Liver (tissue), 8 donors: ENCODE measurements at regions not wholly inside any gene's neighbourhood (a gene's known extent, or its start where the extent isn't known, plus 50 kb on each side); places are given as distances from the start of the nearest gene placed in this dataset.

Source experiments
- DNase-seq: peaks from one replicate; pipeline ENCODE4 v3.0.0-alpha.2; 2017; ENCODE audit warnings: low spot score
- H3K27ac ChIP-seq, 2 donors: one replicate each; pipeline ENCODE4 v1.7.0; 2013; ENCODE audit warnings: inconsistent platforms in 2 of 2, low read length in 2 of 2, control low read depth in 1 of 2, low read depth in 1 of 2, mild to moderate bottlenecking in 1 of 2
- H3K27me3 ChIP-seq, 4 donors: one replicate each; pipeline versions ENCODE4 v1.6.1 to v1.7.0; 2013; ENCODE audit warnings: low read length in 3 of 4, inconsistent platforms in 1 of 4, mild to moderate bottlenecking in 1 of 4, moderate library complexity in 1 of 4; ENCODE audit not compliant: control insufficient read depth in 4 of 4, insufficient read depth in 4 of 4
- H3K36me3 ChIP-seq, 4 donors: one replicate each; pipeline versions ENCODE4 v1.6.1 to v1.7.0; 2013; ENCODE audit warnings: low read length in 3 of 4, mild to moderate bottlenecking in 3 of 4, low read depth in 1 of 4, moderate library complexity in 1 of 4; ENCODE audit not compliant: control insufficient read depth in 4 of 4, insufficient read depth in 3 of 4
- H3K4me1 ChIP-seq, 4 donors: one replicate each; pipeline versions ENCODE4 v1.6.1 to v1.7.0; 2013; ENCODE audit warnings: low read length in 3 of 4, mild to moderate bottlenecking in 3 of 4, moderate library complexity in 1 of 4; ENCODE audit not compliant: control insufficient read depth in 4 of 4, insufficient read depth in 4 of 4
- H3K4me3 ChIP-seq, 3 donors: one replicate each; pipeline versions ENCODE4 v1.6.1 to v1.7.0; 2013; ENCODE audit warnings: low read length in 3 of 3, control low read depth in 1 of 3, low read depth in 1 of 3, mild to moderate bottlenecking in 1 of 3
- H3K9ac ChIP-seq, 2 donors: one replicate each; pipeline ENCODE4 v1.7.0; 2013; ENCODE audit warnings: low read length in 2 of 2, mild to moderate bottlenecking in 2 of 2, moderate library complexity in 2 of 2, control low read depth in 1 of 2, low read depth in 1 of 2
- H3K9me3 ChIP-seq, 4 donors: one replicate each; pipeline versions ENCODE4 v1.6.1 to v1.7.0; 2013; ENCODE audit warnings: low read length in 3 of 4; ENCODE audit not compliant: control insufficient read depth in 4 of 4
- EGR1 ChIP-seq, 2 donors: IDR thresholded peaks; 2 replicates each; pipeline ENCODE4 v1.6.1; 2016 to 2018; ENCODE audit warnings: antibody characterized with exemption in 2 of 2, low read depth in 2 of 2
- FOXA1 ChIP-seq: IDR thresholded peaks from 2 replicates; pipeline ENCODE4 v1.6.1; 2016; ENCODE audit warnings: antibody characterized with exemption
- FOXA2 ChIP-seq: IDR thresholded peaks from 2 replicates; pipeline ENCODE4 v1.6.1; 2016; ENCODE audit warnings: antibody characterized with exemption
- GABPA ChIP-seq, 2 donors: IDR thresholded peaks in 1 of 2; conservative IDR thresholded peaks in 1 of 2; 2 replicates each; pipeline ENCODE4 v1.6.1; 2016; ENCODE audit warnings: antibody characterized with exemption in 2 of 2, mild to moderate bottlenecking in 1 of 2, moderate library complexity in 1 of 2
- HNF4A ChIP-seq, 2 donors: conservative IDR thresholded peaks; 2 replicates each; pipeline ENCODE4 v1.6.1; 2016; ENCODE audit warnings: antibody characterized with exemption in 2 of 2, mild to moderate bottlenecking in 2 of 2
- HNF4G ChIP-seq: IDR thresholded peaks from 2 replicates; pipeline ENCODE4 v1.6.1; 2016; ENCODE audit warnings: antibody characterized with exemption
- JUND ChIP-seq, 2 donors: IDR thresholded peaks; 2 replicates each; pipeline ENCODE4 v1.6.1; 2016; ENCODE audit warnings: antibody characterized with exemption in 2 of 2
- NR2F2 ChIP-seq: IDR thresholded peaks from 2 replicates; pipeline ENCODE4 v1.6.1; 2016; ENCODE audit warnings: antibody characterized with exemption
- RAD21 ChIP-seq, 2 donors: IDR thresholded peaks; 2 replicates each; pipeline ENCODE4 v1.6.1; 2016; ENCODE audit warnings: antibody characterized with exemption in 2 of 2, mild to moderate bottlenecking in 2 of 2
- RXRA ChIP-seq, 2 donors: IDR thresholded peaks; 2 replicates each; pipeline ENCODE4 v1.6.1; 2017 to 2018; ENCODE audit warnings: antibody characterized with exemption in 2 of 2, mild to moderate bottlenecking in 1 of 2
- SP1 ChIP-seq: IDR thresholded peaks from 2 replicates; pipeline ENCODE4 v1.6.1; 2018; ENCODE audit warnings: antibody characterized with exemption, mild to moderate bottlenecking
- TAF1 ChIP-seq: conservative IDR thresholded peaks from 2 replicates; pipeline ENCODE4 v1.6.1; 2016; ENCODE audit warnings: antibody characterized with exemption, mild to moderate bottlenecking
- YY1 ChIP-seq: IDR thresholded peaks from 2 replicates; pipeline ENCODE4 v1.6.1; 2016; ENCODE audit warnings: antibody characterized with exemption, mild to moderate bottlenecking
- WGBS: extraction: QIAGEN DNeasy Blood & Tissue Kit; methylation state at CpG from one replicate; pipeline ENCODE4 v1.1.7; 2013; 5-methylcytosine and 5-hydroxymethylcytosine counted together
- TF ChIP-seq, protein P1 (sequence below): IDR thresholded peaks from 2 replicates; pipeline ENCODE4 v1.6.1; 2016; ENCODE audit warnings: antibody characterized with exemption, mild to moderate bottlenecking
- TF ChIP-seq, protein P2 (sequence below): IDR thresholded peaks from 2 replicates; pipeline ENCODE4 v1.6.1; 2016; ENCODE audit warnings: antibody characterized with exemption
- TF ChIP-seq, protein P3 (sequence below): IDR thresholded peaks from 2 replicates; pipeline ENCODE4 v1.6.1; 2016; ENCODE audit warnings: antibody characterized with exemption
- TF ChIP-seq, protein P4 (sequence below): fragments of 150-350 bp; IDR thresholded peaks from 2 replicates; pipeline ENCODE4 v1.5.1; 2017; ENCODE audit warnings: improper control_type of control experiment, low read depth, low read length; ENCODE audit not compliant: missing input control
- donor health status: healthy.
- donor health status: healthy.
- donor health status: healthy.
- donor health status: healthy.
- donor health status: healthy.

DNA sequence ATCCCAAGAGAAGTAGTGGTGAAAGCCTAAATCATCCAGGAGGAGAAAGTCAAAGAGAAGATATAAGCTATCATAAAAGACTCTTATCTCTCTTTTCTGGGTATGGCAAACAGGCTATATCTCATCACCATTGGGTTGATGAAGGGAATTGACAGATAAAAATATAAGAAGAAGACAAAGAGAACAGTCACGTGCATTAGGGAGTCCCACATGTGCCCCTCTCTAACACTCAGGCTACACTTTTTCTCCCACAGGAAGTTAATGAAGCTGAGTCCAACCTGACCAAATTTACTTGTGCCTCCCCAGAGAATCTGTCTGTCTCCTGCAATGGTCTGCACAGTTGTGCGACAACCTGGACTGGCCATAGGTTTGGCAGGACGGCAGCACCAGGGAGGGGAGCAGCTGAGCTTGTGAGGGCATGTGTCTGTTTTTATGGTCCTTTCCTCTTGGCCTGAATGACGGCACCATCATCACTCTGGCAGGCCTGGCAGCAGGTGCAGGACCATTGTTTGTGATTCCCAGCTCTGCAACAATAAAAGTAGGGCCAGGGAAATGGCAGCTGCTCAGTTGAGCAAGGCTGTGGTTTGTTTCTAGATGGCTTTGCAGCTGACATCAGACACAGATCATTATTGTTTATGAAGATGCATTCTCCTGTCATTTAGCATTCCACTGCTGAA lies 144.5 kb upstream of the MCHR2 start:
- WGBS = 82% methylated on average over 4 of the region's 4 CpGs

DNA sequence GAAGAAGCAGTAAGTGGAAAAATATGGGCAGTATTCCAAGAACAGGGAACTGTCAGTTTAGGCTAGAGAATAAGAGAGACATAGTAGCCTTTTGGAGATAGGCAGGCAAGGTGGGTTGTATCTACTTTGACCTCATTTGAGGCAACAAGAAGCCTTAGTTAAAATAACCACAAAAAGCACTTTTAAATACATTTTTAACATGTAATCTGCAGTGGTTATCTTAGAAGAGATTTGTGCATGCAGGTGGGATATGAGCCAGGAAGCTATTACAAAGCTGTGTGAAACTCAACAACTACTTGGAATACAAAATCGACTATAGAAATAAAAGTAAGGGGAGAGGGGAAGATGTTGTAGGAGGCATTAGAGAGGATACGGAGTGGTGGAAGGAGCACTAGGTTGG lies 143.7 kb upstream of the MCHR2 start:
- Histone ChIP-seq H3K36me3 (no peaks in the 10 kb centered on the region), H3K27ac (no peak overlapping the region), H3K4me1 (no peaks in the 10 kb centered on the region), H3K9ac (no peak overlapping the region), H3K4me3 (no peak overlapping the region), H3K27me3 (no peaks in the 10 kb centered on the region), H3K9me3 (no peaks in the 10 kb centered on the region)
- whole genome bisulfite sequencing = 79% methylated on average over 2 of the region's 2 CpGs
- DNase-seq = no peak
- TF ChIP-seq, protein P1, sequence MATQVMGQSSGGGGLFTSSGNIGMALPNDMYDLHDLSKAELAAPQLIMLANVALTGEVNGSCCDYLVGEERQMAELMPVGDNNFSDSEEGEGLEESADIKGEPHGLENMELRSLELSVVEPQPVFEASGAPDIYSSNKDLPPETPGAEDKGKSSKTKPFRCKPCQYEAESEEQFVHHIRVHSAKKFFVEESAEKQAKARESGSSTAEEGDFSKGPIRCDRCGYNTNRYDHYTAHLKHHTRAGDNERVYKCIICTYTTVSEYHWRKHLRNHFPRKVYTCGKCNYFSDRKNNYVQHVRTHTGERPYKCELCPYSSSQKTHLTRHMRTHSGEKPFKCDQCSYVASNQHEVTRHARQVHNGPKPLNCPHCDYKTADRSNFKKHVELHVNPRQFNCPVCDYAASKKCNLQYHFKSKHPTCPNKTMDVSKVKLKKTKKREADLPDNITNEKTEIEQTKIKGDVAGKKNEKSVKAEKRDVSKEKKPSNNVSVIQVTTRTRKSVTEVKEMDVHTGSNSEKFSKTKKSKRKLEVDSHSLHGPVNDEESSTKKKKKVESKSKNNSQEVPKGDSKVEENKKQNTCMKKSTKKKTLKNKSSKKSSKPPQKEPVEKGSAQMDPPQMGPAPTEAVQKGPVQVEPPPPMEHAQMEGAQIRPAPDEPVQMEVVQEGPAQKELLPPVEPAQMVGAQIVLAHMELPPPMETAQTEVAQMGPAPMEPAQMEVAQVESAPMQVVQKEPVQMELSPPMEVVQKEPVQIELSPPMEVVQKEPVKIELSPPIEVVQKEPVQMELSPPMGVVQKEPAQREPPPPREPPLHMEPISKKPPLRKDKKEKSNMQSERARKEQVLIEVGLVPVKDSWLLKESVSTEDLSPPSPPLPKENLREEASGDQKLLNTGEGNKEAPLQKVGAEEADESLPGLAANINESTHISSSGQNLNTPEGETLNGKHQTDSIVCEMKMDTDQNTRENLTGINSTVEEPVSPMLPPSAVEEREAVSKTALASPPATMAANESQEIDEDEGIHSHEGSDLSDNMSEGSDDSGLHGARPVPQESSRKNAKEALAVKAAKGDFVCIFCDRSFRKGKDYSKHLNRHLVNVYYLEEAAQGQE = no peak
- TF ChIP-seq HNF4A (conservative IDR thresholded peaks at IDR 0.05) = no peak
- TF ChIP-seq HNF4G = no peak
- TF ChIP-seq YY1 = no peak
- TF ChIP-seq, protein P2, sequence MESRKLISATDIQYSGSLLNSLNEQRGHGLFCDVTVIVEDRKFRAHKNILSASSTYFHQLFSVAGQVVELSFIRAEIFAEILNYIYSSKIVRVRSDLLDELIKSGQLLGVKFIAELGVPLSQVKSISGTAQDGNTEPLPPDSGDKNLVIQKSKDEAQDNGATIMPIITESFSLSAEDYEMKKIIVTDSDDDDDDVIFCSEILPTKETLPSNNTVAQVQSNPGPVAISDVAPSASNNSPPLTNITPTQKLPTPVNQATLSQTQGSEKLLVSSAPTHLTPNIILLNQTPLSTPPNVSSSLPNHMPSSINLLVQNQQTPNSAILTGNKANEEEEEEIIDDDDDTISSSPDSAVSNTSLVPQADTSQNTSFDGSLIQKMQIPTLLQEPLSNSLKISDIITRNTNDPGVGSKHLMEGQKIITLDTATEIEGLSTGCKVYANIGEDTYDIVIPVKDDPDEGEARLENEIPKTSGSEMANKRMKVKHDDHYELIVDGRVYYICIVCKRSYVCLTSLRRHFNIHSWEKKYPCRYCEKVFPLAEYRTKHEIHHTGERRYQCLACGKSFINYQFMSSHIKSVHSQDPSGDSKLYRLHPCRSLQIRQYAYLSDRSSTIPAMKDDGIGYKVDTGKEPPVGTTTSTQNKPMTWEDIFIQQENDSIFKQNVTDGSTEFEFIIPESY = no peak
- no peak for TF ChIP-seq EGR1 (IDR thresholded peaks at IDR 0.05; ENCODE audit: low read depth in 2 of 2)

More for the DNA sequence above, 144.5 kb upstream of the MCHR2 start:
- no peak overlapping the region for H3K4me3 ChIP-seq
- no peaks in the 10 kb centered on the region for H3K27me3 ChIP-seq
- TF ChIP-seq, protein P3, sequence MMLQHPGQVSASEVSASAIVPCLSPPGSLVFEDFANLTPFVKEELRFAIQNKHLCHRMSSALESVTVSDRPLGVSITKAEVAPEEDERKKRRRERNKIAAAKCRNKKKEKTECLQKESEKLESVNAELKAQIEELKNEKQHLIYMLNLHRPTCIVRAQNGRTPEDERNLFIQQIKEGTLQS = no peak
- TF ChIP-seq SP1 (no peak), FOXA2 (no peak), EGR1 (IDR thresholded peaks at IDR 0.05; ENCODE audit: low read depth in 2 of 2) (no peak), RXRA (IDR thresholded peaks at IDR 0.05) (no peak), FOXA1 (no peak), RAD21 (IDR thresholded peaks at IDR 0.05) (no peak), TAF1 (no peak), HNF4A (conservative IDR thresholded peaks at IDR 0.05) (no peak), YY1 (no peak), HNF4G (no peak), GABPA (IDR thresholded peaks at IDR 0.05 in 1 of 2, conservative IDR thresholded peaks at IDR 0.05 in 1 of 2) (no peak), JUND (IDR thresholded peaks at IDR 0.05) (no peak), NR2F2 (no peak)
- TF ChIP-seq, protein P2 = no peak
- TF ChIP-seq, protein P1 = no peak
- TF ChIP-seq, protein P4, sequence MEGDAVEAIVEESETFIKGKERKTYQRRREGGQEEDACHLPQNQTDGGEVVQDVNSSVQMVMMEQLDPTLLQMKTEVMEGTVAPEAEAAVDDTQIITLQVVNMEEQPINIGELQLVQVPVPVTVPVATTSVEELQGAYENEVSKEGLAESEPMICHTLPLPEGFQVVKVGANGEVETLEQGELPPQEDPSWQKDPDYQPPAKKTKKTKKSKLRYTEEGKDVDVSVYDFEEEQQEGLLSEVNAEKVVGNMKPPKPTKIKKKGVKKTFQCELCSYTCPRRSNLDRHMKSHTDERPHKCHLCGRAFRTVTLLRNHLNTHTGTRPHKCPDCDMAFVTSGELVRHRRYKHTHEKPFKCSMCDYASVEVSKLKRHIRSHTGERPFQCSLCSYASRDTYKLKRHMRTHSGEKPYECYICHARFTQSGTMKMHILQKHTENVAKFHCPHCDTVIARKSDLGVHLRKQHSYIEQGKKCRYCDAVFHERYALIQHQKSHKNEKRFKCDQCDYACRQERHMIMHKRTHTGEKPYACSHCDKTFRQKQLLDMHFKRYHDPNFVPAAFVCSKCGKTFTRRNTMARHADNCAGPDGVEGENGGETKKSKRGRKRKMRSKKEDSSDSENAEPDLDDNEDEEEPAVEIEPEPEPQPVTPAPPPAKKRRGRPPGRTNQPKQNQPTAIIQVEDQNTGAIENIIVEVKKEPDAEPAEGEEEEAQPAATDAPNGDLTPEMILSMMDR = no peak
- H3K9ac ChIP-seq = no peak overlapping the region
- no peaks in the 10 kb centered on the region for H3K9me3 ChIP-seq
- no peak overlapping the region for H3K27ac ChIP-seq
- H3K4me1 ChIP-seq = no peaks in the 10 kb centered on the region
- DNase-seq = no peak
- H3K36me3 ChIP-seq = no peaks in the 10 kb centered on the region
